HCT116 (cell line): ENCODE measurements at regions not wholly inside any gene's neighbourhood (a gene's known extent, or its start where the extent isn't known, plus 50 kb on each side); places are given as distances from the start of the nearest gene placed in this dataset.

Experiments used
- ATAC-seq: fragments of 200-7000 bp; cut with Tn5 transposase; 2 replicates; pipeline ENCODE4 v1.9.1; 2020; ENCODE audit warnings: mild to moderate bottlenecking, moderate library complexity
- BruUV-seq: library from RNA; stranded (reverse); fragments of 400-500 nt; replicated peaks from 2 replicates; lab custom pipeline; 2021; lab: Mats Ljungman, UMichigan
- CTCF ChIA-PET: fragments of 300-600 bp; sonication (Branson Sonifier 250); formaldehyde crosslinking; loops from one replicate; lab custom pipeline; 2021; ENCODE audit warnings: antibody characterized with exemption; lab: Charles Lee
- POLR2A ChIA-PET: fragments of 300-600, 350-600 bp; sonication (Branson Sonifier 250); formaldehyde crosslinking; loops from one replicate; lab custom pipeline; 2021; ENCODE audit warnings: antibody characterized with exemption; lab: Charles Lee
- RAD21 ChIA-PET, 2 experiments: fragments of 300-600 bp; sonication (Branson Sonifier 250); formaldehyde crosslinking; loops; one replicate each; lab custom pipeline; 2023; ENCODE audit warnings: low total read pairs in 2 of 2; ENCODE audit not compliant: uncharacterized antibody in 2 of 2, unreplicated experiment in 2 of 2, low non-redundant PET in 1 of 2; lab: Charles Lee
- DNase-seq: peaks from one replicate; pipeline ENCODE4 v3.0.0-alpha.2; 2010; ENCODE audit warnings: low read depth, low spot score
- H2AFZ ChIP-seq: fragments of 200-600 bp; shearing (Covaris generic), sonication (generic); 2 replicates; pipeline ENCODE4 v1.6.1; 2017; ENCODE audit warnings: low read depth, mixed run types, mixed read lengths, antibody characterized with exemption, low read length; ENCODE audit not compliant: poor library complexity, severe bottlenecking
- H3K27ac ChIP-seq: 2 replicates; pipeline ENCODE4 v1.5.1; 2012; ENCODE audit warnings: low read depth, low read length
- H3K27me3 ChIP-seq: fragments of 200-600 bp; sonication (generic); 2 replicates; pipeline ENCODE4 v1.6.1; 2016; ENCODE audit warnings: mixed run types, low read length, mixed read lengths; ENCODE audit not compliant: insufficient read depth
- H3K36me3 ChIP-seq, 2 experiments: fragments of 200-500 bp in 1 of 2; fragments of 200-600 bp in 1 of 2; sonication (Bioruptor generic) in 1 of 2; sonication (generic) in 1 of 2; 2 replicates each; pipeline versions ENCODE4 v1.5.1 to v1.6.1; 2014 to 2016; ENCODE audit warnings: low read length in 2 of 2, inconsistent platforms in 1 of 2, mixed read lengths in 1 of 2, mixed run types in 1 of 2; ENCODE audit not compliant: insufficient read depth in 2 of 2, control insufficient read depth in 1 of 2
- H3K4me1 ChIP-seq, 2 experiments: fragments of 200-600 bp in 1 of 2; sonication (generic) in 1 of 2; 2 replicates each; pipeline versions ENCODE4 v1.5.1 to v1.6.1; 2012 to 2017; ENCODE audit warnings: low read length in 2 of 2, inconsistent platforms in 1 of 2, mild to moderate bottlenecking in 1 of 2, mixed read lengths in 1 of 2, mixed run types in 1 of 2, moderate library complexity in 1 of 2; ENCODE audit not compliant: insufficient read depth in 2 of 2, control insufficient read depth in 1 of 2
- H3K4me2 ChIP-seq: fragments of 200-600 bp; sonication (generic); 2 replicates; pipeline ENCODE4 v1.6.1; 2017; ENCODE audit warnings: mixed run types, low read length, mixed read lengths
- H3K4me3 ChIP-seq, 2 experiments: fragments of 200-600 bp in 1 of 2; sonication (generic) in 1 of 2; replicated peaks in 1 of 2; 2 replicates each; pipeline ENCODE4 v1.5.1; 2011 to 2016; ENCODE audit warnings: low read length in 2 of 2, control low read depth in 1 of 2, low read depth in 1 of 2, mild to moderate bottlenecking in 1 of 2, mixed read lengths in 1 of 2, mixed run types in 1 of 2
- H3K79me2 ChIP-seq: fragments of 200-600 bp; sonication (generic); 2 replicates; pipeline ENCODE4 v1.6.1; 2017; ENCODE audit warnings: mild to moderate bottlenecking, mixed run types, low read length, moderate library complexity, mixed read lengths; ENCODE audit not compliant: insufficient read depth
- H3K9ac ChIP-seq: fragments of 200-600 bp; sonication (generic); 2 replicates; pipeline ENCODE4 v1.6.1; 2016; ENCODE audit warnings: low read length, mixed read lengths
- H3K9me2 ChIP-seq: fragments of 200-600 bp; sonication (generic), shearing (Covaris generic); 2 replicates; pipeline ENCODE4 v1.6.1; 2017; ENCODE audit warnings: mixed run types, mild to moderate bottlenecking, moderate library complexity; ENCODE audit not compliant: insufficient read depth
- H3K9me3 ChIP-seq, 2 experiments: fragments of 200-500 bp in 1 of 2; fragments of 200-600 bp in 1 of 2; sonication (Bioruptor generic) in 1 of 2; sonication (generic) in 1 of 2; 2 replicates each; pipeline ENCODE4 v1.6.1; 2014 to 2017; ENCODE audit warnings: low read length in 2 of 2, mixed read lengths in 2 of 2, inconsistent platforms in 1 of 2, low read depth in 1 of 2, mild to moderate bottlenecking in 1 of 2, mixed run types in 1 of 2, moderate library complexity in 1 of 2; ENCODE audit not compliant: control insufficient read depth in 1 of 2, insufficient read depth in 1 of 2
- H4K20me1 ChIP-seq: fragments of 200-600 bp; sonication (generic), shearing (Covaris generic); 2 replicates; pipeline ENCODE4 v1.6.1; 2017; ENCODE audit warnings: mixed run types, mild to moderate bottlenecking, moderate library complexity; ENCODE audit not compliant: insufficient read depth
- ATF3 ChIP-seq: IDR thresholded peaks from 2 replicates; pipeline ENCODE4 v1.6.1; 2012
- CBX3 ChIP-seq: IDR thresholded peaks from 2 replicates; pipeline ENCODE4 v1.6.1; 2012; ENCODE audit warnings: low read depth
- CEBPB ChIP-seq: IDR thresholded peaks from 2 replicates; pipeline ENCODE4 v1.6.1; 2012; ENCODE audit warnings: low read depth
- EGR1 ChIP-seq: IDR thresholded peaks from 2 replicates; pipeline ENCODE4 v1.6.1; 2012; ENCODE audit warnings: low read depth
- EZH2 ChIP-seq: fragments of 200-600 bp; sonication (generic); IDR thresholded peaks from 2 replicates; pipeline ENCODE4 v1.6.1; 2017; ENCODE audit warnings: antibody characterized with exemption, mixed run types
- FOSL1 ChIP-seq: IDR thresholded peaks from 2 replicates; pipeline ENCODE4 v1.6.1; 2012; ENCODE audit warnings: low read depth
- MAX ChIP-seq: IDR thresholded peaks from 2 replicates; pipeline ENCODE4 v1.6.1; 2012
- POLR2A ChIP-seq: IDR thresholded peaks from 2 replicates; pipeline ENCODE4 v1.7.0; 2011; ENCODE audit warnings: borderline replicate concordance; ENCODE audit not compliant: insufficient read depth, insufficient read length; ENCODE audit errors: extremely low read depth
- POLR2AphosphoS5 ChIP-seq: IDR thresholded peaks from 2 replicates; pipeline ENCODE4 v1.6.1; 2011; ENCODE audit warnings: mild to moderate bottlenecking, low read depth, low read length, moderate library complexity
- REST ChIP-seq: IDR thresholded peaks from 2 replicates; pipeline ENCODE4 v1.6.1; 2012; ENCODE audit warnings: low read depth
- SIN3A ChIP-seq: IDR thresholded peaks from 2 replicates; pipeline ENCODE4 v1.6.1; 2012; ENCODE audit warnings: low read depth
- SRF ChIP-seq: IDR thresholded peaks from 2 replicates; pipeline ENCODE4 v1.6.1; 2012; ENCODE audit warnings: low read depth
- intact Hi-C: fragments of 100-400 bp; cut with micrococcal nuclease; formaldehyde crosslinking; loops from 2 replicates; pipeline ENCODE4 v1.10.0; 2022

DNA sequence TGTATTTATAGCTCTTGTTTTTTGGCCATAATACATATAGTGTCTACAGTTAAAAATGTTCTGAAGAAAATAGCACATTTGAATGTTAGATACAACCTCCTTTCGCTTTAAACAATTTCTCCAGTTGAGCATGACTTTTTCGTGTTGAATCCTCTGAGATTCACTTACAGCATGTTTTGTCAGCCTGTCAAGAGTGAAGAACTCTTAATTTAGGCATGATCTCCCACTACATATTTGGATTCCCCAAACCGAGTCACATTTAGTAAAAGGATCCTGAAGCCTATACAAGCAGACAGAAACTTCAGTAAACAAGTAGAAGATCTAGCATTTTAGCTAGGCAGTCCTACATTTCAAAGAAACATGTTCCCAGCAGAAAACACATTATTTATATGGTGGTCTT is 796.6 kb downstream of the MCTP2 start:
- ATAC-seq = no peak
- CTCF ChIA-PET = interaction anchor here (0.5 kb wide), 1 partner anchor 1563 kb away, joined by 3 read pairs; no protein-coding TSS in a partner anchor
- H3K4me1 ChIP-seq = no peaks in the 10 kb centered on the region
- BruUV-seq = no TSS peak
- TF ChIP-seq REST = no peak
- TF ChIP-seq POLR2A = no peak
- no peak for TF ChIP-seq CBX3
- no peak for TF ChIP-seq EZH2
- no peak for TF ChIP-seq FOSL1
- no peak for TF ChIP-seq MAX
- TF ChIP-seq SRF = no peak
- TF ChIP-seq EGR1 = no peak
- TF ChIP-seq POLR2AphosphoS5 = no peak
- no peak for TF ChIP-seq ATF3
- no peak for TF ChIP-seq SIN3A
- TF ChIP-seq CEBPB = no peak
- TF ChIP-seq, all 23 proteins: peak for 0
- POLR2A ChIA-PET = no interaction called here
- Histone ChIP-seq H3K27ac (no peak overlapping the region), H3K9me2 (no peaks in the 10 kb centered on the region), H3K9me3 (no peaks in the 10 kb centered on the region), H3K4me3 (no peak overlapping the region), H3K27me3 (no peaks in the 10 kb centered on the region), H3K36me3 (no peaks in the 10 kb centered on the region), H2AFZ (no peak overlapping the region), H3K9ac (no peak overlapping the region), H3K79me2 (no peaks in the 10 kb centered on the region), H3K4me2 (no peak overlapping the region), H4K20me1 (no peaks in the 10 kb centered on the region)
- DNase-seq = no peak
- intact Hi-C loops = loop anchor here (5.0 to 10.0 kb wide), 2 partner anchors 227 to 356 kb away; no protein-coding TSS in a partner anchor
- RAD21 ChIA-PET = no interaction called here
